Stimulated activated CD4-positive, alpha-beta T cell treated with anti-CD3 and anti-CD28 coated beads, TNF-alpha, amount 100 ng/mL, for 24 hours (primary cell): ENCODE measurements at regions not wholly inside any gene's neighbourhood (a gene's known extent, or its start where the extent isn't known, plus 50 kb on each side); places are given as distances from the start of the nearest gene placed in this dataset.
"Not testable (repeated sequence)": the region's sequence is repeated elsewhere in the genome, so short reads cannot be mapped to it uniquely, and the experiment has no call there.

ENCODE experiments used
- DNase-seq, 3 experiments: peaks; one replicate each; pipeline ENCODE4 v3.0.0-alpha.2; 2020; ENCODE audit warnings: low read depth in 3 of 3

- DNase-seq: no peak
Observed at GRCh38 chr20:36082315-36082915, 72.1 kb upstream of the EPB41L1 start.

DNA sequence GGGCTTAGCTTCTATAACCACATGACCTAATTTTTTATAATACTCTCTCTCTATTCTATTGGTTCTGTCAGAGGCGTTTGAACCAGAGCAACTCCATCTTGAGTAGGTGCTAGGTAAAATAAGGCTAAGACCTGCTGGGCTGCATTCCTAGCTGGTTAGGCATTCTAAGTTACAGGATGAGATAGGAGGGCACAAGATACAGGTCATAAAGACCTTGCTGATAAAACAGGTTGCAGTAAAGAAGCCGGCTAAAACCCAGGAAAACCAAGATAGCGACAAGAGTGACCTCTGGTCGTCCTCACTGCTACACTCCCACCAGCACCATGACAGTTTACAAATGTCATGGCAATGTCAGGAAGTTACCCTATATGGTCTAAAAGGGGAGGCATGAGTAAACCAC, 71.3 kb upstream of the EPB41L1 start:
- DNase-seq: not testable (repeated sequence)

GRCh38 chr20:36084356-36084755, 70.2 kb upstream of the EPB41L1 start:
- no peak for DNase-seq

DNA sequence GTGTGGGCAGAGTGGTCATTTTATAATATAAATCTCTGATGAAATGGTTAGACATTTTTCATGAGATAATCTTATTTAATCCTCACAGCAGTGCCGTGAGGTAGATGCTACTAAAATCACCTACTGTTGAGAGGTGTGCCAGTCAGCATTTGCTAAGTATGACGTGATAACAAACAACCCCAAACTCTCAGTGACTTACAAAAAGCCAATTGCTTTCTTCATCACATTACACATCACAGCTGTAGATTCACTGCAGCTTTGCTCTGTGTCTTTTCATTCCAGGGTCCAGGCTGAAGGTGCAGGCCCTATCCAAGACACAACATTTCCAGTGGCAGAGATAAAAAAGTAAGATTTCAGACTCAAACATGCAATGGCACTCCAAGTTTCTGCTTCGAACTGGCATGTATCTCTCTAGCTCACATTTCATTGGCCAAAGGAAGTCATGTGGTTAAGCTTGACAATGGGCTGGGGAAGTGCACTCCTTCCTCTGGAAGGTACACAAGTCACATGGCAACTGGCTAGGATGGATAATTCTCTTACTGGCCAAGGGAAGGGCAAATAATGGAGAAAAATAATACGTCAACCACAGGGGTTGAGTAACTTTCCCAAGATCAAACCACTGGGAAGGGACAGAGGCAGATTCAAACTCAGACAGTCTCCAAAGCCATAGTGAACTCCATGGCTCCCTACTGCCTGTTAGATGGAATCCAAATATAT, 69.5 kb upstream of the EPB41L1 start:
- DNase-seq: no peak

- DNase-seq: no peak
Observed at GRCh38 chr20:36085686-36086267, 68.8 kb upstream of the EPB41L1 start.

DNA sequence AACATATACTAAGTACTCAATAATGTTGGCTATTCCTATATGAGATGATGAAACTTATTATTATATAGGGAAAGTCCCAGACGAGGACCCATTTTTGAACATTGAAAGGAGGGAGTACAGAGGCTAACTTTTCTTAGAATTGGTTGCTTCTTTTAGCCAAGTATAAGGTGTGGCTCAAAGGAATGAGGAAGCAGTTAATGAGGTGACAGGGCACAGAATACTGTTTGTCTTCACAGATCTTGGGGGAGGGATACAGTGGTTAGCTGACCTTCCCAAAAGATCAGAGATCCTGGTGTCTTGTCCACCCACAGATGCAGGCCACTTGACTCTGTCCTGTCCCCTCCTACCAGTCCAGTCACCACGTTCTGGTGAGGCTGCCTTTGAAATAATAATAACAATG, 67.8 kb upstream of the EPB41L1 start:
- no peak for DNase-seq

DNA sequence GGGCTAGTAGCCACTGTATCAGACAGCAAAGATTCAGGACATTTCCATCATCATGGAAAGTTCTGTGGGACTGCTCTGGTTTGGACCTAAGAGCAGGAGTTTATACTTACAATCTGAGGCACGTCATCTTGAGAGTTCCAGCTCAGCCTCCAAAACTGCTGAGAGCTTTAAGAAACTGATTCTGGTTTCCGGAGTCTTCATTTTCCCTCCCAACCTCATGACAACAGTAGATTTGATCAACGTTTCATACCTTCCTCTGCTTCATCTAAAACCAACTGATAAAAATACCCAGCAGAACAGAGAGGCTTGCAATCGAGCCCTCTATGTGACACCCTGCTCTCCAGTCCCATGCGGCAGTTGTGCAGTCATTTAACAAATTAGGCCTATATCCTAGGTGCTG, 64.3 kb upstream of the EPB41L1 start:
- DNase-seq: no peak

- DNase-seq: no peak
Observed at GRCh38 chr20:36091561-36092397, 62.8 kb upstream of the EPB41L1 start.

DNA sequence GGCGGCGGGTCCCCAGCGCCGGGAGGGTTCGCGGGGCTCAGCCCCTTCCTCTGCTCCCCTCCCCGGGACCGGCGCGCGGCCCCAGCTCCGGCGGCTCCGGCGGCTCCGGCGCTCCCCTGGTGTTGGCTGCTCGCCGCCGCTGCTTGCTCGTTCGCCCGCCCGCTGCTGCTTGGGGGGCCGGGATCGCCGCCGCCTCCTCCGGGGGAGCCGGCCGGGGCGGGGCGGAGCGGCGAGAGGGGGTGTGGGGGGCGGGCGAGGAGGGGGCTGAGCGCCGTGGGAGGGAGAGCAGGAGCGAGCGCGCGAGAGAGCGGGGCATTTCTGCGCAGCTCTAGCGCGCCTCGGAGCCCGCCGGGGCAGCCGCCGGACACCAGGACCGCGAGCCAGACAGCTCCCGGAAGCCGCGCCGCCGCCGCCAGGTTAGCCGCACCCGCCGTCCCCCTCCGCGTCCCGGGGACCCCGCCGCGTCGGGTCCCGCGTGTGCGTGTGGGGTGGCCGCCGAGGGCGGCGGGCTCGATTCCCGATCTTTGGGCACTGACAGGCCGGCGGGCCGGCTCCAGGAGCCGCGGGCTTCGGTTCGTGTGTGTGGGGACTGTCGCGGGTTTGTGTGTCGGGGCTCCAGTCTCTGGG, 62.0 kb upstream of the EPB41L1 start:
- peak in 1 of 3 experiments; percentile 9 for DNase-seq

GRCh38 chr20:36093025-36093803, 61.3 kb upstream of the EPB41L1 start:
- DNase-seq: peak in 1 of 3 experiments; percentile 37

GRCh38 chr20:36093804-36094145, 60.8 kb upstream of the EPB41L1 start:
- no peak for DNase-seq

GRCh38 chr20:36094497-36094896, 60.0 kb upstream of the EPB41L1 start:
- no peak for DNase-seq

- DNase-seq: no peak
Observed at GRCh38 chr20:36096435-36096834, 58.1 kb upstream of the EPB41L1 start.

GRCh38 chr20:36097337-36098151, 57.0 kb upstream of the EPB41L1 start:
- DNase-seq: no peak

- DNase-seq: no peak
Observed at GRCh38 chr20:36098364-36098763, 56.2 kb upstream of the EPB41L1 start.

DNA sequence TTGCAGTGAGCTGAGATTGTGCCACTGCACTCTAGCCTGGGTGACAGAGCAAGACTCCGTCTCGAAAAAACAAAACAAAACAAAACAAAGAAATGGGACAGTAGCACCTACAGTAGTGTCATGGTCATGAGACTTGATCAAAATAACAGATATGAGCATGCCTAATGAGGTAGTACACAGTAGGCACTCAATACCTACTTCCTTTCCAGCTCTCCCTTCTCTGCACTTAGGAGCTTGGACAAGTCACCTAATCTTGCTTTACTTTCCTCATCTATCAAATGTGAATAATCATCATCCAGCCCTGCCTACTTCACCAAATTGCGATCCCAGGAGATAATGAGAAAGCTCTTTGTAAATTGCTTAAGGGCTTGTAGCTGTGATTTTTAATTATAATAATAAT, 55.4 kb upstream of the EPB41L1 start:
- DNase-seq: no peak

DNA sequence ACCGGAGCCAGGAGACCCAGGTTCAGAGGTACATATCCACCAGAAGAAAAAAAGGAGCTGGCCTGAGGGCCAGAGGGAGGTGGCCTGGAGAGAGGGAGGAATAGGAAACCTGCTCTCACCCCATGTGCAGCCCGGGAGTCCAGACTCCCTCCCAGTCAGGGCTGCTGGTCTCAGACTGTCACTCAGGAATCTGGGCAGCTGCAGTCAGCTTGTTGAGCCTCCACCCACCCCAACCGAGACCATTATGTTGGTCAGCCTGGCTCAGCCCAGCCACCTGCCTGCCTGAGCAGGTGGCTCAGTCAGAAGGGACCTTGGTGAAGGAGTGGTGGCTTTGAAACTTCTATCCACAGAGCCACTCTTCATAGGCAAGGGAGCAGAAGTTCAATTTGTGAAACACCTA, 53.3 kb upstream of the EPB41L1 start:
- no peak for DNase-seq

DNA sequence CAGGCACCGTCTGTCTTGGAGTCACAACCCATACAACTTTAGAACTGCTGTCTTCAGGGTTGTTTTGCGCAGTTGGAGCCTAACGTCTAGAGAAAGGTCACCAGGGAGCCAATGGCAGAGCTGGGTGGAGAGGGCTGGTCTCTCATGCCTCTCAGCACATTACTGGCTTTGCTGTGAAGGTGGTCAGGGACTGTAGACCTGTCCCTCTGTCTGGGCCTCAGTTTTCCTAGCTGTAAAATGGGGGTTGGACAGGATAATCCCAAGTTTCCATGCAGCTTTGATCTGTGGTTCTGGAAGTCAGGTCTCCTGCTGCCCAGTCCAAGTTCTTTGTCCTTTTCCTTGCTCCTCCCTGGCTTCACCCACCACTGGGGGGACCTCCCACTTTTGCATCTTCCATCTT, 52.2 kb upstream of the EPB41L1 start:
- DNase-seq: no peak

DNA sequence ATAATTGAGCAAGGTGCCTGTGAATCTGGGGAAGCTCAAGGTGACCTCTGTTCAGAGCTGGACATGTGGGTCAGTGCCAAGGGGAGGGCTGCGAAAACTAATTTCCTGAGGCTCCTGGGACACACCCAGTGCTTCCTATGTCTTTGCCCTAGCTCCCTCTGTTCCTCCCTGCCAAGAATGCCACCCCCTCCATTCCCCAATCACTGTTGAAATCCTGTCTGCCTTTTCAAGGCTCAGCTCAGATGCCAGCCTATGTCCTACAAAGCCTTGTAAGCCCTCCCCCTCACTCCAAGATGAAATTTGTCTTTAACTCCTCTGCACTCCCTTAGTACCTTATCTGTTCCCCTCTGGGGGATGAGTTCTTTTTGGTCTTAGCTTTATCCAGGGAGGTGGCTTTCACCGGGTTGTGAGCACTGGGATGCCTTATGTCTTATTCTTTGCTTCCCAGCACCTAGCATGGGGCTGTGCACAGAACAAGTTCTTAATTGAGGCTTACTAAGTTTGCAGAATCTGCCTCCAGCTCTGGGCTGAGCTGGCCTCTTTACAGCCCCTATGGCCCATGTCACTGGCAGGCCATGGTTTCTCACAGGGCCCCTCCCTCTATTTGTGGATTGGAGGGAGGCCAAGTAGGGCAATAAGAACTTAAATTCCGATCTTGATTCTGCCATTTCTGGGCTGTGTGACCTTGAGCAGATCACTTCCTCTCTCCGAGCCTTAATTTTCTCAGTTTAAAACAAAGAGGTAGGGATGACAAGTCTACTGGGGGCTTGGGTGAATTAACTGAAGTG, 51.5 kb upstream of the EPB41L1 start:
- no peak for DNase-seq

DNA sequence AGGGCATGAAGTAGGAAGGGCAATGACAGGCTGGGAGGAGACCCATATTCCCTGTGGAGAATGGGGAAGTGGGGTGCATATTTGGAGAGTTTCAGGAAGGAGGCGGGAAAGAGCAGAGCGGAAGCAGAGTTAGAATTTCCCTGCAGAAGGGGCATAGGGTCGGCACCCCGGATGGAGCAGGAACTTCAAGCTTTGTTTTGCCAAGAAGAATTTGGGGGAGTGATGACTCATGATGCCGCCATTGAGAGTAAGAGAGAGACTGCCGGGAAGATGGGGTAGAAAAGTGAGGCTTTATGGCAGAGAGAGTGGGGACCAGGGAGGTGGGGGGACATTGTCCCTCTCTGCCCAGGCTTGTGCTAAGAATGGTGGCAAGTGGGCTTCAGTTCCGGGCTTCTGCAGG, 50.3 kb upstream of the EPB41L1 start:
- no peak for DNase-seq
